Sciatic nerve (tissue), 2 donors: ENCODE measurements at regions not wholly inside any gene's neighbourhood (a gene's known extent, or its start where the extent isn't known, plus 50 kb on each side); places are given as distances from the start of the nearest gene placed in this dataset.

Source experiments
- ATAC-seq: fragments of 200-7000 bp; cut with Tn5 transposase; one replicate; pipeline ENCODE4 v1.9.1; 2020; ENCODE audit warnings: mild to moderate bottlenecking, moderate library complexity
- DNase-seq: peaks from one replicate; pipeline ENCODE4 v3.0.0-alpha.2; 2020; ENCODE audit warnings: low spot score
- intact Hi-C: fragments of 100-400 bp; cut with DNase I; formaldehyde crosslinking; loops from one replicate; pipeline ENCODE4 v1.14.2; 2022
- donor health status: DM: no; HTN: no; CAD: no.
- donor health status: DM: no; HTN: no; CAD: no.

DNA sequence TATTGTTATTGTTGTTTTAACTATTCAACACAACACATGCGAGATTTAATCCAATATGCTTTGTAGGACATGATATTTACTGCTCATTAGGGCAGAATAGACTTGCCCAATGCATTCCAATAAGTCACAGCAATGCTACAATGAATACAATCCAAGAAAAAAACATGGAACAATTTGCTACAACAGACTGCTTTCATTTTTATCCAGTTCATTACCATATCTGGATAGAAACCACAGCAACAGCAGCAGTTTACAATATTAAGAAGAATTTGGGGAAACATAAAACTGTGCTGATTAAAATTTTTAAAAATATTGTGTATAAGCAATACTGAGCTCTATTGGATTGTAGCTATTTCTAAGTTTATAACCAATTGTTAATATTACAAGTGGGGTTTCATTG is 833.0 kb downstream of the DIAPH3 start:
- ATAC-seq (no peak), DNase-seq (no peak)
- intact Hi-C loops = no loop called here

GRCh38 chr13:59332966-59333365 is 830.8 kb downstream of the DIAPH3 start:
- DNase-seq (no peak), ATAC-seq (no peak)
- intact Hi-C loops = no loop called here

GRCh38 chr13:59337070-59337469 is 826.7 kb downstream of the DIAPH3 start:
- DNase-seq = no peak
- ATAC-seq = no peak
- intact Hi-C loops = no loop called here

DNA sequence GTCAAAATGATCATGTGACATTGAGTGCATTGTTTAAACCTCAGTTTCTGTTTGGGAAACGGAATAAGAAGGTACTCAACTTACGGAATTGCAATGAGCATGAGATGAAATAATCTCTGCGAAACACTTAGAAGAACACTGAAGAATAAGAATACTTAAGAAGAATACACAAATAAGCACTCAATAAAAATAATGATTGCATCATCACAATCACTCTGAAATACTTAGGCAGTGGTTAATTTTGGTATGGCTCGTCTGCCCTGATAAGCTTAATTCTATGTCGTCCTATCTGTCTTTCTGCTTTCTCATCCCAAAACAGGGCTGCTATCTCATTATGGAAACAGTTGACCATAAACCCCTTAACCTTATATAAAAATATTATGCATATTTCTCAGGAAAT is 823.6 kb downstream of the DIAPH3 start:
- intact Hi-C loops = no loop called here
- DNase-seq (no peak), ATAC-seq (no peak)

DNA sequence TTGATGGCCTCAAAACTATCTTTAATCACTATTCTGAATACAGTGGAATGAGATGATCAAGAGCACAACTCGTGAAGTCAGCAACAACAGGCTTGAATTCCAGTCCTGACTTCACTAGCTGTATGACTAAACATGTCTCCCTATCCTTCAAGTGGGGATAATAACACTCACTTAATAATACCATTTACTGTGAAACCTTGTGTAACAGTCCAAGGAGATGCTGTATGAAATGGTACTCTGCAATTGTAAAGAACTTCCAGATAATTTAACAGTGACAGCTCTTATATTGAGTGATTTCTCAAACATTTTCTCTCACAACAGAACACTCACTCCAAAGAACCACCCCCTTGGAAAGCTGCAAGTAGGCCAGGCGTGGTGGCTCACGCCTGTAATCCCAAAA is 823.1 kb downstream of the DIAPH3 start:
- intact Hi-C loops = no loop called here
- no peak for DNase-seq

GRCh38 chr13:59342400-59342799 is 821.3 kb downstream of the DIAPH3 start:
- intact Hi-C loops = no loop called here
- ATAC-seq = no peak
- DNase-seq = no peak

More for the DNA sequence above, 823.1 kb downstream of the DIAPH3 start:
- no peak for ATAC-seq

DNA sequence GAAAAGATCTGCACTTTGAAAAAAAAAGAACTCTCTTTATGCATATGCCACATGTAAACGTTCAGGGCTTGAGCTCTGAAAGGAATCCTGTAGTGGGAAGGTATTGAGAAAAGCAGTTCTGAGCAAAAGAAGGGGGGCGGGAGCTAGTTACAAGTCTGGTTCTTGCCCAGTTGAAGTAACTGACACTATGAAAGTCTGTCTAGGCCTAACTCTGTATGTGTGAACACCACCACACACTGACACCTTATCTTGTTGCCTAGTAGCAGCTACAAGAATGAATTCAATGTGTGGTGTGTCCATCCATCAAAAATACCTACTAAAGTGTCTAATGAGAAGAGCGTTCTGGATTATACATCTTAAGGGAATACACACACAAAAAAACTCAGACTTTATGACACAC is 820.6 kb downstream of the DIAPH3 start:
- ATAC-seq (no peak), DNase-seq (no peak)
- intact Hi-C loops = no loop called here

DNA sequence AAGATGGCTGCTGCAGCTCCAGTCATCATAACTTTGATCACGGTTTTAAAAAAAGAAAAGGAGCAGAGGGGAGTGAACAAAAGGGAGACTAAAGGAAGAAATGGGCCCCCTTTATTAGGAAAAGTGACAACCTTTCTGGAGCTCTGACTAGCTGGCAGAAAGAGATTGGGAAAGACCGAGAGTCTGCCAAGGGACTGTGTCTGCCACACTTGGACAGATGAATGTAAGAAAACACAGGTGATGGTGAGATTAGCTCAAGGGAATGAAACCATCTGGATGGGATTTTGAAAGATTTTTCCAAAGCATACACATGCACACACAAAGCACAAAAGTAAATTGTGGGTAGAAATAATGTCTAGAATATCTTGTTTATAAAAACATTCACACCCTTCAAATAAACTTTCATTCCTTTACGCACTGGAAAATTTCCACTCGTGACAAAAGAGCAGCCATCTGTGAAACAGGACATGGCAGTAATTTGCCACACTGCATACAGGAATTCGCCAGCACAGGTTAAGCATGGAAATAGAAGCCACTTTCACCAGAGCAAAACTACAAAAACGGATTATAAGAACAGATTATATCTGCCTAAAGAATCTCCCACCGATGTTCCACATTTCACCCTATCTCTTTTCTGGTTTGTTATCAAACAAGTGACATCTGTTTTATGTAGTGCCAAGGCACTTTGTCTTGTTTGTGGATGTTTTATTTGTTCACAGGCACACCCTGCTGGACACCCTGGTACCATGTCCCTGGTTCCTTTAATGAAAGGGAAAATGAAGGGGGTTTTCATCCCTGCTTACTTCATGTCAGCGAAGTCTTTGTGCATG is 819.5 kb downstream of the DIAPH3 start:
- intact Hi-C loops = no loop called here
- no peak for ATAC-seq
- no peak for DNase-seq

DNA sequence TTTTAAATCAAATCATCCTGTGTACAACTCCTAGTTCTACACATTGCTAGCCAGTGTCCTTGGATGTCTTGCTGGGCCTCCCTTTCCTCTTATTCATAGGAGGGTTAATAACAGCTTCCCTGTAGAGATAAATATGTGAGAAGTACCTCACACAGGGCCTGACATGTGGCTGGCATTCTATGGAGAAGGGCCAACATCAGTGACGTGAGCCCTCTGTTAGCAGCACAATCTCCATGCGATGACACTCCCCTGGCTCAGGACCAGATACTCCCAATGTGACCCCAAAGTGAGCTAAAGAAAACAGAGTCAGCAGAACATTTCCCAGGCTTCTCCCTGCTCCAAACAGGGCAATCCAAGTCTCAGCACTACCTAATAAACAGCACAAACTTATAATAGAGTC is 818.4 kb downstream of the DIAPH3 start:
- ATAC-seq = no peak
- no peak for DNase-seq

DNA sequence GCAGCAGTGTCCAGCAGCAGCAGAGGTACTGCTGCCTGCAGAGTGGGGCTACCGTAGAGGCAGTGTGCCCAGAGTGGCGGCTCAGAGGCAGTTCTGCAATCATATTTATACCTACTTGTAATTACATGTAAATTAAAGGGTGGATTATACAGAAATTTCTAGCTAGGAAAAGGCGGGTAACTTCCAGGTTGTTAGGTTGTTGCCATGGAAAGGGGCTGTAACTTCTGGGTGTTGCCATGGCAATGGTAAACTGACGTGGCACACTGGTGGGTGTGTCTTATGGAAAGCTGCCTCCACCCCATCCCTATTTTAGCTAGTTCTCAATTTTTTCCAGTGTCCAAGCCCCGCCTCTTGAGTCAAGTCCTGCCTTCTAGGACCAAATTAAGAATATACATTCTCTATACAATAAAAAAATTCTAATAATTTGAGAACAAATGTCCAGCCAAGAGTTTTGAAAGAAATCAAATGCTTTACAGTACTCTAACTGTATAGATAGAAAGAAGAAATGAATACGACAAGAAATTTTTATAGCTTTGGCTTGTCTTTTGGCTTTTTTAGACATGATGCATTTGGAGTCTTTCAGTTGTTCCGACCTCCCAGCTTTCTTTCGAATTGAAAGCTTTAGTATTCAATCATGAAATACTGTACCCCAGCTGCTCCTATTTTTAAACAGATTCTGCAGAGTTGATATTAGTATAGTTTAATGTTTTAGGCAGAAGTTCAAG is 816.6 kb downstream of the DIAPH3 start:
- no peak for DNase-seq
- intact Hi-C loops = no loop called here
- no peak for ATAC-seq

More for the DNA sequence above, 818.4 kb downstream of the DIAPH3 start:
- intact Hi-C loops = no loop called here

DNA sequence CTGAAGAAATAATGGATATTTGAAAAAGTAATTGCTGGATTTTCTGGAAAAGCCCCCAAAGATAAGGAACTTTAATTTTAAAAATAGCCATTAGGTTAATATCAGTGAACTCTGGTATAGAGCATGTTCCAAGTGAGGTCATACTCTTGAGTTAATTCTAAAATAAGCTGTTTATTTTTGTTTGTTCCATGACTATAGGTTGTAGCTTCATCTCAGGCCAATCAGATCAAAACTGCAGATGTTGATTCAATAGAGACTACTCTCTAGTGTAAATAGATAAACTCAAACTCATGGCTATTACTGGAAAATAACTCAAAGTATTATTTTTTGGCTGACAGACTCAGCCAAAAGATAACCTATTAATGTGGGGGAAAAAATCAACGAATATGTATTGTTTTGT is 815.1 kb downstream of the DIAPH3 start:
- intact Hi-C loops = no loop called here
- no peak for ATAC-seq
- DNase-seq = no peak

DNA sequence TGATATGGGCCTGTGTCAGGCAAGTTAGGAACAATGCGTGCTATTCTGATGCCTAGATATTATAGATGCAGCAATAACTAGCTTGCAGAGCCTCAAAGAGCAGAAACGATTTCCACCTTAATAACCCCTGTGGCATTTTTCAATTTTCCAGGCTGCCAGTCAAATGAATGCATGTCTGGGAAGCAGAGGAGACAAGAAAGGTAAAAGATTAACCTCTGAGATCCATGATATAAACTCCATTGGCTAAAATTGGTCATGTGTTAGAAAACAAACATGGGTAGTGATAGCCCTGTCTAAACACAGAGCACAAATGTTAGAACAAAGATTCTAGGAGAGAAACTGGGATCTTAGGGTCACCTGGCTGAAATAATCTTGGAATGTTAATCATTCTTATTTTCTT is 811.1 kb downstream of the DIAPH3 start:
- ATAC-seq (no peak), DNase-seq (no peak)
- intact Hi-C loops = no loop called here

- ATAC-seq = no peak
- no peak for DNase-seq
- intact Hi-C loops = no loop called here
These were observed 808.9 kb downstream of the DIAPH3 start for GRCh38 chr13:59354665-59355369.

GRCh38 chr13:59356607-59357006 is 807.1 kb downstream of the DIAPH3 start:
- DNase-seq (peak; percentile 64), ATAC-seq (peak; percentile 62)
- intact Hi-C loops = no loop called here

DNA sequence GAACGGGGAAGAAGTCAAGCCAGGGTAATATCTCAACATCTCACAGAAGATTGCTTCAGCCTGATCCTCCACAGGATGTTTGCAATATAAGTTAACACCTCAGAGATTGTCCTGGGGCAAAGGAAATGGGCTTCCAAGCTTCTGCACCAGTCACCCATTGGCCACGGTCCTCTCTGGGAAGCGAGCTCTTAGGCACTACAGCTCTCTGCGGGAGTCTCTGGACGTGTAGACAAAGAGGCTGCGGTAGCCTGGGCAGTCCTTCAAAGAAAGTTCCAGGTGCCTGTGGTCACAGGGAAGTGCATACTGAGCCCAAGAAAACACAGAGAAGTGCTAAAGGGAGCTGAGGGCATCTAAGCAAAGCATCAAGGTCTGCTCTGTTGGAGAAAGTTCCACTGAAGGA is 805.7 kb downstream of the DIAPH3 start:
- DNase-seq = no peak

DNA sequence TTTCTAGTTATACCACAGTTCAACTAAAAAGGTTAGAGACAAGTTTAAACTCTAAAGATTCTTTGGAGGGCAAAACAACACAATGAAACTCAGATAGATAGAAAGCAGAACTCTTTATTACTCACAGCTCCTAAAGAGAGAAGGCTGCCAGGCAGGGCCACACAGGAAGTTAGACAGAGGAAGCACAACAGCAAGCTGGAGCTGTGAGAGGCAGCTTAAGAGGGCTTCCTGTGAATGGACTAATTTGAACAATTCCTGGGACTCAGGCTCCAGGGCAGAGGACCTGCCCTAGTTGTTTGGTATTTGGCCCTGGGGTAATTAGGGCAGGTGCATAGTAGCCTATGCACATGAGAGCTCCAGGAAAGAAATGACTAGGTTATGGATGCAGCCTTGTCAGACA is 803.6 kb downstream of the DIAPH3 start:
- ATAC-seq (no peak), DNase-seq (no peak)
- intact Hi-C loops = no loop called here

More for the DNA sequence above, 805.7 kb downstream of the DIAPH3 start:
- ATAC-seq = no peak
- intact Hi-C loops = no loop called here

DNA sequence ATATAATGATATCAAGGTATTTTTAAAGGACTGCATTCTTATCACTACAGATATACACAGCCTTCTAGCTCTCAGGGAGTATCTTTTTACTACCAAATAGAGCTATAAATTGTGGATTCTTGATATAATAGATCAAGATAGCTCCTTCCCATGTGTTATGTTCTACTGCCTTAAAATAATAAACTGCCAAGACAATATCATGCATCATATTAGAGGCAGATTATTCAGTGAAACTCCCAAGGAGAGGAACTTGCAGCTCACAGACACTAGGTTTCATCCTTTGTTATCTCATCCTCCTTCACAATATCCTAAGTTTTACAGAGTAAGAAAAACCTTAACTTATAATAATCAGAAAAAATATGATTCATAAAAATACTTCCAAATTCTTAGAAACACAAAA is 802.8 kb downstream of the DIAPH3 start:
- no peak for DNase-seq
- intact Hi-C loops = no loop called here
- ATAC-seq = no peak

GRCh38 chr13:59363313-59363712 is 800.4 kb downstream of the DIAPH3 start:
- ATAC-seq (no peak), DNase-seq (no peak)
- intact Hi-C loops = no loop called here

DNA sequence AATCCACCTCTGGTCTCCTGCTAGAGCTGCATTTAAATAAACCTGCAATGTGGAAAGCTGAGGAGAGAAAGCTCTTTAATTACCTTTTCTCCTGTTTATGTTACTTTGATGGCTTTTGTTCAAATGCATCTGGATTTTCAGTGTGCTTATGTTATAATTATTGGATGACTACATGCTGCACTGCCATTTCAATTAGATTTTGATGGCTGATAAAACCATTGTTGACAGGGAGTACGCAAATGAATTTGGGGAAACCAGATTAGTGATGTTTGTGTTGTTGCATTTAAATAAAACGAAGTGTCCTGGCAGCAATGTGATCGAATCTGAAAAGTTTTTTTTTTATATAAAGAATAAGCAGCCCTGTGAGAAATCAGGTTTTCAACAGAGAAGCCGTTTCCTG is 799.8 kb downstream of the DIAPH3 start:
- ATAC-seq = no peak
- intact Hi-C loops = no loop called here

GRCh38 chr13:59364641-59365085 is 799.1 kb downstream of the DIAPH3 start:
- DNase-seq (no peak), ATAC-seq (no peak)
- intact Hi-C loops = no loop called here

More for the DNA sequence above, 799.8 kb downstream of the DIAPH3 start:
- DNase-seq = no peak
